ENCODE measurements at regions not wholly inside any gene's neighbourhood (a gene's known extent, or its start where the extent isn't known, plus 50 kb on each side); places are given as distances from the start of the nearest gene placed in this dataset.

DNA sequence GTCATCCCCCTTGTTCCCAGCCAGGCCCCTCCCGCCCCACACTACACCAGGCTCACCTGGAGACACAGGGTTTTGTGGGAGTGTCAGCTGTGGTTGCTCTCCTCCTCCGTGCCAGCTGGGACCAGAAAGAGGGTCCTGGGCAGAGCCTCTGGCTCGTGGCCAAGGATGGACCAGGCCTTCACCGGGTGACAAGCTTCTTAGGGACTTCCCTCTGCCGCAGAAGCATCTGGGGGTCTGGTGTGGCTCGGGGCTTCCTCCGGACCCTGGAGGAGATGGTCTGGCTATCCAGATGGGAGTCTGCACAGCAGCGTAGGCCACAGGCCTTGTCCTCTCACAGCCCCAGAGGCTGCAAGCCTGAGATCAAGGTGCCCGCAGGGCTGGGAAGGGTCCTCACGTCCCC is 63.8 kb upstream of the CFAP46 start:
- TF ChIP-seq, protein P1, sequence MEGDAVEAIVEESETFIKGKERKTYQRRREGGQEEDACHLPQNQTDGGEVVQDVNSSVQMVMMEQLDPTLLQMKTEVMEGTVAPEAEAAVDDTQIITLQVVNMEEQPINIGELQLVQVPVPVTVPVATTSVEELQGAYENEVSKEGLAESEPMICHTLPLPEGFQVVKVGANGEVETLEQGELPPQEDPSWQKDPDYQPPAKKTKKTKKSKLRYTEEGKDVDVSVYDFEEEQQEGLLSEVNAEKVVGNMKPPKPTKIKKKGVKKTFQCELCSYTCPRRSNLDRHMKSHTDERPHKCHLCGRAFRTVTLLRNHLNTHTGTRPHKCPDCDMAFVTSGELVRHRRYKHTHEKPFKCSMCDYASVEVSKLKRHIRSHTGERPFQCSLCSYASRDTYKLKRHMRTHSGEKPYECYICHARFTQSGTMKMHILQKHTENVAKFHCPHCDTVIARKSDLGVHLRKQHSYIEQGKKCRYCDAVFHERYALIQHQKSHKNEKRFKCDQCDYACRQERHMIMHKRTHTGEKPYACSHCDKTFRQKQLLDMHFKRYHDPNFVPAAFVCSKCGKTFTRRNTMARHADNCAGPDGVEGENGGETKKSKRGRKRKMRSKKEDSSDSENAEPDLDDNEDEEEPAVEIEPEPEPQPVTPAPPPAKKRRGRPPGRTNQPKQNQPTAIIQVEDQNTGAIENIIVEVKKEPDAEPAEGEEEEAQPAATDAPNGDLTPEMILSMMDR (IDR thresholded peaks at IDR 0.05), result no peak
- TF ChIP-seq POLR2A (IDR thresholded peaks at IDR 0.05), result no peak

Measured in body of pancreas (tissue), 4 donors.